ENCODE measurements at regions not wholly inside any gene's neighbourhood (a gene's known extent, or its start where the extent isn't known, plus 50 kb on each side); places are given as distances from the start of the nearest gene placed in this dataset.

- H3K9me3 ChIP-seq = no peaks in the 10 kb centered on the region
- H3K36me3 ChIP-seq = no peaks in the 10 kb centered on the region
- DNase-seq = no peak
- no peak overlapping the region for H3K4me3 ChIP-seq
- in situ Hi-C loops (cut with MboI; ENCODE audit: low pct_ligation_motif_present in 1 of 4, low pct_unique_long_range_greater_than_20kb in 1 of 4, low sequenced_read_pairs in 3 of 4) = no loop called here
- H3K27me3 ChIP-seq = no peaks in the 10 kb centered on the region
- peaks cover 0 to 4% (median 2%) of the 10 kb centered on the region in 4 donors for H3K4me1 ChIP-seq
- WGBS, 2 donors (ENCODE audit: low coverage in 1 of 2) = 77 to 80% methylated on average over 4 to 11 of the region's 11 CpGs
- H3K27ac ChIP-seq = no peak overlapping the region
- intact Hi-C loops (cut with DNase I; ENCODE audit: low total_unique reads) = no loop called here
- TF ChIP-seq EP300 (IDR thresholded peaks at IDR 0.05; ENCODE audit: low read depth) (no peak), POLR2A (IDR thresholded peaks at IDR 0.05) (no peak), POLR2AphosphoS5 (IDR thresholded peaks at IDR 0.05) (no peak)
- TF ChIP-seq, protein P1, sequence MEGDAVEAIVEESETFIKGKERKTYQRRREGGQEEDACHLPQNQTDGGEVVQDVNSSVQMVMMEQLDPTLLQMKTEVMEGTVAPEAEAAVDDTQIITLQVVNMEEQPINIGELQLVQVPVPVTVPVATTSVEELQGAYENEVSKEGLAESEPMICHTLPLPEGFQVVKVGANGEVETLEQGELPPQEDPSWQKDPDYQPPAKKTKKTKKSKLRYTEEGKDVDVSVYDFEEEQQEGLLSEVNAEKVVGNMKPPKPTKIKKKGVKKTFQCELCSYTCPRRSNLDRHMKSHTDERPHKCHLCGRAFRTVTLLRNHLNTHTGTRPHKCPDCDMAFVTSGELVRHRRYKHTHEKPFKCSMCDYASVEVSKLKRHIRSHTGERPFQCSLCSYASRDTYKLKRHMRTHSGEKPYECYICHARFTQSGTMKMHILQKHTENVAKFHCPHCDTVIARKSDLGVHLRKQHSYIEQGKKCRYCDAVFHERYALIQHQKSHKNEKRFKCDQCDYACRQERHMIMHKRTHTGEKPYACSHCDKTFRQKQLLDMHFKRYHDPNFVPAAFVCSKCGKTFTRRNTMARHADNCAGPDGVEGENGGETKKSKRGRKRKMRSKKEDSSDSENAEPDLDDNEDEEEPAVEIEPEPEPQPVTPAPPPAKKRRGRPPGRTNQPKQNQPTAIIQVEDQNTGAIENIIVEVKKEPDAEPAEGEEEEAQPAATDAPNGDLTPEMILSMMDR (IDR thresholded peaks at IDR 0.05) = no peak
Observed at GRCh38 chr5:14041528-14042192, 97.2 kb upstream of the DNAH5 start.

DNA sequence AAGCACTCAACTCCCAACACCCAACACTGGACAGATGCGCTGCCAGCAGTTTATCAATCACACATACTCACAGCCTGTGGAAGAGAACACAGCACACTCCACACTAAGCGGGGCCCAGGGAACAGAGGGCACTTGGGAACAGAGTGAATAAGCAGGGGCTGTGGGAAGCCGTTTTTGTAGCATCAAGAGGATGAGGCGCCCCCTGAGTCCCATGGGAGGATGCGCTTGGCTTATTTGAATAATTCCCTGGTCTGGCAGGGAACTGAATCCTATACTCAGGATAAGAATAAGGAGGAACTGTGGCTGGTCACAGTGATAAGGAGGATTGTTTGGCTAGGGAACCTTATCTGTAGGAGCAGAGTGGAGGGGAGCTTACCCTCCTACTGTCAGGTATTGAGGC is 96.1 kb upstream of the DNAH5 start:
- Histone ChIP-seq H3K4me1 (peaks cover 0 to 14% (median 6%) of the 10 kb centered on the region in 4 donors), H3K9me3 (no peaks in the 10 kb centered on the region), H3K36me3 (no peaks in the 10 kb centered on the region), H3K27ac (no peak overlapping the region), H3K4me3 (no peak overlapping the region), H3K27me3 (no peaks in the 10 kb centered on the region)
- DNase-seq = no peak
- TF ChIP-seq POLR2A (IDR thresholded peaks at IDR 0.05) = no peak
- TF ChIP-seq POLR2AphosphoS5 (IDR thresholded peaks at IDR 0.05) = no peak
- no peak for TF ChIP-seq EP300 (IDR thresholded peaks at IDR 0.05; ENCODE audit: low read depth)
- TF ChIP-seq, protein P1 (IDR thresholded peaks at IDR 0.05) = no peak
- in situ Hi-C loops (cut with MboI; ENCODE audit: low pct_ligation_motif_present in 1 of 4, low pct_unique_long_range_greater_than_20kb in 1 of 4, low sequenced_read_pairs in 3 of 4) (no loop called here), intact Hi-C loops (cut with DNase I; ENCODE audit: low total_unique reads) (no loop called here)
- 82% methylated on average over 5 of the region's 5 CpGs; no CpG with 5 or more reads in 1 of the 2 donors for WGBS, 2 donors (ENCODE audit: low coverage in 1 of 2)

DNA sequence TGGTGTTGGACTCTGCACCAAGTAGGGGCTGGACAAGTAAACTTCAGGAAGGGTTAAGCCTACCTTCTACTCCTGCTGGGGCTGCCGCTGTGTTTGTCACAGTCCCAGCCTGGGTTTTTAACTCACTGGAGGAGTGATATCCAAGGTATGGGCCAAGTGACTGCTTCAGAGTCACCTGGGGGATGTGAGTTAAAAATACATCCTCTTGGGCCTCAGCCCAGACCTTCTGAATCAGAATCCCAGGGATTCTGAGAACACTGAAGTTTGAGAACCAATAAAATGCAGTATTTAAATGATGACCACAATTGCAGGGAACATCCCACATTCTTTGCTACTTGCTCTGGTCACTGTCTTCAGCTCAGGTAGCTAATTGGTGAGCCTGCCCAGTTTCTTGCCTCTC is 95.1 kb upstream of the DNAH5 start:
- no peaks in the 10 kb centered on the region for H3K27me3 ChIP-seq
- H3K4me1 ChIP-seq = peaks cover 0 to 16% (median 6%) of the 10 kb centered on the region in 4 donors
- TF ChIP-seq, protein P1 (IDR thresholded peaks at IDR 0.05) = no peak
- no peak for TF ChIP-seq POLR2A (IDR thresholded peaks at IDR 0.05)
- no peak for TF ChIP-seq EP300 (IDR thresholded peaks at IDR 0.05; ENCODE audit: low read depth)
- TF ChIP-seq POLR2AphosphoS5 (IDR thresholded peaks at IDR 0.05) = no peak
- no peaks in the 10 kb centered on the region for H3K36me3 ChIP-seq
- no peaks in the 10 kb centered on the region for H3K9me3 ChIP-seq
- intact Hi-C loops (cut with DNase I; ENCODE audit: low total_unique reads) (no loop called here), in situ Hi-C loops (cut with MboI; ENCODE audit: low pct_ligation_motif_present in 1 of 4, low pct_unique_long_range_greater_than_20kb in 1 of 4, low sequenced_read_pairs in 3 of 4) (no loop called here)
- DNase-seq = no peak
- H3K27ac ChIP-seq = no peak overlapping the region
- WGBS, 2 donors (ENCODE audit: low coverage in 1 of 2) = 100% methylated on average over 1 of the region's 1 CpG; no CpG with 5 or more reads in 1 of the 2 donors
- H3K4me3 ChIP-seq = no peak overlapping the region

DNA sequence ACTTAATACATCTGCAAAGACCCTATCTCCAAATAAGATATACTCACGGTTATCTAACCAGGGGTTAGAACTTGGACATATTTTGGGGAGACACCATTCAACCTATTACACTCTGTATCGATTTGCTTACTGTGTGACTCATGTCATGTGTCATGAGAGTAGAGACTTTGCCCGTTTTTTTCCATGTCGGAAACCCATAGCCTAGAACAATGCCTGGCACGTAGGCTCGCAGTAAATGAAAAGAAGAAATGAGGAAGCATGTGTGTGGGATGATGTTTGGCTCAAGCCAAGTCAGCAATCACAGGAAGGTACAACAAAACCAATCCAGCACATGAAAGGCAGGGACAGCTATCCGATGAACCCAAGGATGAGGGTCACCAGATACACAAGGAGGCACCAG is 94.6 kb upstream of the DNAH5 start:
- Histone ChIP-seq H3K9me3 (no peaks in the 10 kb centered on the region), H3K27me3 (no peaks in the 10 kb centered on the region), H3K4me3 (no peak overlapping the region), H3K4me1 (peaks cover 0 to 16% (median 6%) of the 10 kb centered on the region in 4 donors), H3K27ac (no peak overlapping the region), H3K36me3 (no peaks in the 10 kb centered on the region)
- DNase-seq = no peak
- WGBS, 2 donors (ENCODE audit: low coverage in 1 of 2) = 84 to 85% methylated on average over 7 of the region's 7 CpGs
- in situ Hi-C loops (cut with MboI; ENCODE audit: low pct_ligation_motif_present in 1 of 4, low pct_unique_long_range_greater_than_20kb in 1 of 4, low sequenced_read_pairs in 3 of 4) (no loop called here), intact Hi-C loops (cut with DNase I; ENCODE audit: low total_unique reads) (no loop called here)
- no peak for TF ChIP-seq POLR2A (IDR thresholded peaks at IDR 0.05)
- no peak for TF ChIP-seq POLR2AphosphoS5 (IDR thresholded peaks at IDR 0.05)
- TF ChIP-seq, protein P1 (IDR thresholded peaks at IDR 0.05) = no peak
- no peak for TF ChIP-seq EP300 (IDR thresholded peaks at IDR 0.05; ENCODE audit: low read depth)

All from transverse colon (tissue), 4 donors.